T-helper 2 cell treated with Interferon-gamma antibody and Interleukin-4, amounts not matched to agents 5 μg/mL and 100 μg/mL, for 36 hours (primary cell): ENCODE measurements at regions not wholly inside any gene's neighbourhood (a gene's known extent, or its start where the extent isn't known, plus 50 kb on each side); places are given as distances from the start of the nearest gene placed in this dataset.
"Not testable (repeated sequence)": the region's sequence is repeated elsewhere in the genome, so short reads cannot be mapped to it uniquely, and the experiment has no call there.

ENCODE experiments used
- DNase-seq: peaks from one replicate; pipeline ENCODE4 v3.0.0; 2021; ENCODE audit warnings: low spot score
- H3K27ac Mint-ChIP-seq: one replicate; pipeline ENCODE4 v1.8.0; 2021; ENCODE audit warnings: mild to moderate bottlenecking, mixed read lengths
- H3K27me3 Mint-ChIP-seq: one replicate; pipeline ENCODE4 v1.8.0; 2021; ENCODE audit warnings: low read depth, mixed read lengths
- H3K36me3 Mint-ChIP-seq: one replicate; pipeline ENCODE4 v1.8.0; 2021; ENCODE audit warnings: low read depth, mixed read lengths
- H3K4me1 Mint-ChIP-seq: one replicate; pipeline ENCODE4 v1.8.0; 2021; ENCODE audit warnings: low read depth, mixed read lengths
- H3K4me3 Mint-ChIP-seq: one replicate; pipeline ENCODE4 v1.8.0; 2022; ENCODE audit warnings: mild to moderate bottlenecking, moderate library complexity, mixed read lengths
- H3K9me3 Mint-ChIP-seq: one replicate; pipeline ENCODE4 v1.8.0; 2021; ENCODE audit warnings: mixed read lengths

GRCh38 chr13:104634016-104634415 is 1567.8 kb upstream of the SLC10A2 start:
- DNase-seq, result no peak
- Mint-ChIP-seq H3K27me3 (no peaks in the 10 kb centered on the region), H3K27ac (no peak overlapping the region), H3K36me3 (no peaks in the 10 kb centered on the region), H3K4me3 (no peak overlapping the region), H3K4me1 (no peaks in the 10 kb centered on the region), H3K9me3 (no peaks in the 10 kb centered on the region)

GRCh38 chr13:104632736-104633135 is 1566.5 kb upstream of the SLC10A2 start:
- H3K27me3 Mint-ChIP-seq, result no peaks in the 10 kb centered on the region
- no peaks in the 10 kb centered on the region for H3K36me3 Mint-ChIP-seq
- no peak overlapping the region for H3K27ac Mint-ChIP-seq
- no peak overlapping the region for H3K4me3 Mint-ChIP-seq
- no peaks in the 10 kb centered on the region for H3K4me1 Mint-ChIP-seq
- DNase-seq, result no peak
- no peaks in the 10 kb centered on the region for H3K9me3 Mint-ChIP-seq

- Mint-ChIP-seq H3K27me3 (no peaks in the 10 kb centered on the region), H3K27ac (no peak overlapping the region), H3K4me1 (no peaks in the 10 kb centered on the region), H3K36me3 (no peaks in the 10 kb centered on the region), H3K9me3 (no peaks in the 10 kb centered on the region), H3K4me3 (no peak overlapping the region)
- DNase-seq, result no peak
Measured at GRCh38 chr13:104625201-104625600, 1559.0 kb upstream of the SLC10A2 start.

GRCh38 chr13:104616990-104617389 is 1550.8 kb upstream of the SLC10A2 start:
- H3K9me3 Mint-ChIP-seq, result peaks cover 8% of the 10 kb centered on the region
- H3K27me3 Mint-ChIP-seq, result no peaks in the 10 kb centered on the region
- no peak for DNase-seq
- H3K27ac Mint-ChIP-seq, result no peak overlapping the region
- no peak overlapping the region for H3K4me3 Mint-ChIP-seq
- no peaks in the 10 kb centered on the region for H3K36me3 Mint-ChIP-seq
- no peaks in the 10 kb centered on the region for H3K4me1 Mint-ChIP-seq

- Mint-ChIP-seq H3K9me3 (peaks cover 8% of the 10 kb centered on the region), H3K4me3 (no peak overlapping the region), H3K4me1 (no peaks in the 10 kb centered on the region), H3K27me3 (no peaks in the 10 kb centered on the region), H3K36me3 (no peaks in the 10 kb centered on the region), H3K27ac (no peak overlapping the region)
- DNase-seq, result no peak
Measured at GRCh38 chr13:104614361-104615145, 1548.3 kb upstream of the SLC10A2 start.

- no peaks in the 10 kb centered on the region for H3K9me3 Mint-ChIP-seq
- H3K27ac Mint-ChIP-seq, result no peak overlapping the region
- H3K4me1 Mint-ChIP-seq, result peaks cover 2% of the 10 kb centered on the region
- no peaks in the 10 kb centered on the region for H3K36me3 Mint-ChIP-seq
- no peaks in the 10 kb centered on the region for H3K27me3 Mint-ChIP-seq
- DNase-seq, result no peak
- H3K4me3 Mint-ChIP-seq, result no peak overlapping the region
Measured at GRCh38 chr13:104608331-104608730, 1542.1 kb upstream of the SLC10A2 start.

GRCh38 chr13:104605435-104605834 is 1539.2 kb upstream of the SLC10A2 start:
- not testable (repeated sequence) for H3K4me3 Mint-ChIP-seq, DNase-seq, H3K27me3 Mint-ChIP-seq, H3K27ac Mint-ChIP-seq, H3K36me3 Mint-ChIP-seq, H3K9me3 Mint-ChIP-seq, H3K4me1 Mint-ChIP-seq

GRCh38 chr13:104597546-104598180 is 1531.4 kb upstream of the SLC10A2 start:
- Mint-ChIP-seq H3K9me3 (no peaks in the 10 kb centered on the region), H3K27me3 (no peaks in the 10 kb centered on the region), H3K4me3 (no peak overlapping the region), H3K27ac (no peak overlapping the region), H3K4me1 (no peaks in the 10 kb centered on the region), H3K36me3 (no peaks in the 10 kb centered on the region)
- no peak for DNase-seq

- no peak for DNase-seq
- no peaks in the 10 kb centered on the region for H3K27me3 Mint-ChIP-seq
- H3K4me3 Mint-ChIP-seq, result no peak overlapping the region
- no peaks in the 10 kb centered on the region for H3K9me3 Mint-ChIP-seq
- H3K4me1 Mint-ChIP-seq, result no peaks in the 10 kb centered on the region
- no peak overlapping the region for H3K27ac Mint-ChIP-seq
- no peaks in the 10 kb centered on the region for H3K36me3 Mint-ChIP-seq
Measured at GRCh38 chr13:104595511-104595910, 1529.3 kb upstream of the SLC10A2 start.

GRCh38 chr13:104594806-104595205 is 1528.6 kb upstream of the SLC10A2 start:
- H3K4me1 Mint-ChIP-seq, result no peaks in the 10 kb centered on the region
- no peaks in the 10 kb centered on the region for H3K9me3 Mint-ChIP-seq
- H3K4me3 Mint-ChIP-seq, result no peak overlapping the region
- H3K27me3 Mint-ChIP-seq, result no peaks in the 10 kb centered on the region
- H3K27ac Mint-ChIP-seq, result no peak overlapping the region
- DNase-seq, result no peak
- H3K36me3 Mint-ChIP-seq, result no peaks in the 10 kb centered on the region

GRCh38 chr13:104593693-104594092 is 1527.5 kb upstream of the SLC10A2 start:
- Mint-ChIP-seq H3K27me3 (no peaks in the 10 kb centered on the region), H3K36me3 (no peaks in the 10 kb centered on the region), H3K27ac (no peak overlapping the region), H3K9me3 (no peaks in the 10 kb centered on the region), H3K4me3 (no peak overlapping the region), H3K4me1 (no peaks in the 10 kb centered on the region)
- no peak for DNase-seq

- Mint-ChIP-seq H3K36me3 (no peaks in the 10 kb centered on the region), H3K27ac (no peak overlapping the region), H3K9me3 (no peaks in the 10 kb centered on the region), H3K27me3 (no peaks in the 10 kb centered on the region), H3K4me1 (no peaks in the 10 kb centered on the region), H3K4me3 (no peak overlapping the region)
- no peak for DNase-seq
Measured at GRCh38 chr13:104593251-104593576, 1527.0 kb upstream of the SLC10A2 start.

- no peak for DNase-seq
- no peaks in the 10 kb centered on the region for H3K36me3 Mint-ChIP-seq
- H3K4me1 Mint-ChIP-seq, result no peaks in the 10 kb centered on the region
- no peaks in the 10 kb centered on the region for H3K9me3 Mint-ChIP-seq
- no peak overlapping the region for H3K4me3 Mint-ChIP-seq
- H3K27ac Mint-ChIP-seq, result no peak overlapping the region
- no peaks in the 10 kb centered on the region for H3K27me3 Mint-ChIP-seq
Measured at GRCh38 chr13:104592545-104593250, 1526.5 kb upstream of the SLC10A2 start.

- Mint-ChIP-seq H3K27me3 (no peaks in the 10 kb centered on the region), H3K4me1 (no peaks in the 10 kb centered on the region), H3K27ac (no peak overlapping the region), H3K4me3 (no peak overlapping the region), H3K9me3 (no peaks in the 10 kb centered on the region), H3K36me3 (no peaks in the 10 kb centered on the region)
- DNase-seq, result no peak
Measured at GRCh38 chr13:104592127-104592526, 1525.9 kb upstream of the SLC10A2 start.
